ENCODE measurements at regions not wholly inside any gene's neighbourhood (a gene's known extent, or its start where the extent isn't known, plus 50 kb on each side); places are given as distances from the start of the nearest gene placed in this dataset.

DNA sequence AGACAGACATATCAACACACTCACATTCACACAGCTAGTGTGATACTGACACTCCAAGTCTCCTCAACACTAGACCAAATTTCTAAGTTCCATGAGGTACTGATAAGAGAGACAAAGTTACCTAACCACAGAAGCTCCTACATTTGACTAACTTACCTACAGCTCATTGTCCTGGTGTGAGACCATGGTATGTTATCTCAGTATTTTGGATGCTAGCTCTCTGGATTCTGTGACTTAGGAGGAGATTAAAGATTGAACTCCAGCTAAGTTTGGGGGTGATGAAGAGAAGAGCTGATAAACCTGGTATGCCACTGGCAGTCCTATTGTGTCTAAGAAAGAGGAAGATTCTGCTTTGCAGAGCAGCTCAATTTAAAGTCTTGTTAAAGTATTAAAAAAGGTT lies 144.0 kb upstream of the MYRIP start (continued):
- TF ChIP-seq POLR2A (IDR thresholded peaks at IDR 0.05; ENCODE audit: borderline replicate concordance, extremely low read depth, insufficient read depth, insufficient read length) = no peak
- TF ChIP-seq SIN3A (IDR thresholded peaks at IDR 0.05; ENCODE audit: low read depth) = no peak
- TF ChIP-seq EZH2 (IDR thresholded peaks at IDR 0.05) = no peak
- TF ChIP-seq JUND (IDR thresholded peaks at IDR 0.05) = no peak
- no peak for TF ChIP-seq FOSL1 (IDR thresholded peaks at IDR 0.05; ENCODE audit: low read depth)
- no peak for TF ChIP-seq ZNF274 (IDR thresholded peaks at IDR 0.05; ENCODE audit: low read depth, low read length)
- TF ChIP-seq CBX3 (IDR thresholded peaks at IDR 0.05; ENCODE audit: low read depth) = no peak
- no peak for TF ChIP-seq ELF1 (IDR thresholded peaks at IDR 0.05; ENCODE audit: borderline replicate concordance, low read depth)
- TF ChIP-seq YY1 (IDR thresholded peaks at IDR 0.05; ENCODE audit: extremely low read depth, insufficient replicate concordance, low read depth, low read length) = no peak

DNA sequence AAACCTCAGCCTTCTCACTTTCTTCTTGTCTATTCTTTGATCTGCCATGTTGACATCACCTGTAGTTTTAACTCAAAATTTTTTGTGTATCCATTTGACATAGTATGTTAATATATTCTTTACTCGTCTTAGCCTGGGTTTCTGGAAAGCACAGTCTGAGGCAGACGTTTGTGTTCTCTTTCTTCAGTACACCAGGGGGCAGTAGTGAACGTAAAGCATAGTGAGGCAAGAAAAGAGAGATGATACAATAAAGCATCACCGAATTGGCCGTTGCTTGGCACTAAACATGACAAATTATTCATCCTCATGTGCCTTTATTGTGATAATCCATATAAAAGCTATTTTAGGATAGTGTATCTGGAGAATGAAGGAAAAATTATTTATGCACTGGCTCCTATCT lies 141.0 kb upstream of the MYRIP start:
- Histone ChIP-seq H3K4me3 (replicated peaks in 1 of 2; ENCODE audit: low read depth in 1 of 2, low read length in 2 of 2) (no peak overlapping the region), H3K27ac (ENCODE audit: low read depth, low read length) (no peak overlapping the region), H4K20me1 (ENCODE audit: insufficient read depth) (no peaks in the 10 kb centered on the region), H3K9me2 (ENCODE audit: insufficient read depth) (no peaks in the 10 kb centered on the region), H3K79me2 (ENCODE audit: insufficient read depth, low read length) (no peaks in the 10 kb centered on the region), H3K36me3 (ENCODE audit: control insufficient read depth in 1 of 2, insufficient read depth in 2 of 2, low read length in 2 of 2) (no peaks in the 10 kb centered on the region), H2AFZ (ENCODE audit: low read depth, low read length, poor library complexity, severe bottlenecking) (no peak overlapping the region), H3K9me3 (ENCODE audit: control insufficient read depth in 1 of 2, insufficient read depth in 1 of 2, low read depth in 1 of 2, low read length in 2 of 2) (no peaks in the 10 kb centered on the region), H3K4me2 (ENCODE audit: low read length) (no peak overlapping the region), H3K9ac (ENCODE audit: low read length) (no peak overlapping the region), H3K4me1 (ENCODE audit: control insufficient read depth in 1 of 2, insufficient read depth in 2 of 2, low read length in 2 of 2) (no peaks in the 10 kb centered on the region), H3K27me3 (ENCODE audit: insufficient read depth, low read length) (peaks cover 19% of the 10 kb centered on the region; the same call in 1 of the 2 replicates)
- CTCF ChIA-PET = no interaction called here
- TF ChIP-seq SRF (IDR thresholded peaks at IDR 0.05; ENCODE audit: low read depth) (no peak), RAD21 (IDR thresholded peaks at IDR 0.05; ENCODE audit: low read depth) (peak; percentile 55)
- TF ChIP-seq, protein P1, sequence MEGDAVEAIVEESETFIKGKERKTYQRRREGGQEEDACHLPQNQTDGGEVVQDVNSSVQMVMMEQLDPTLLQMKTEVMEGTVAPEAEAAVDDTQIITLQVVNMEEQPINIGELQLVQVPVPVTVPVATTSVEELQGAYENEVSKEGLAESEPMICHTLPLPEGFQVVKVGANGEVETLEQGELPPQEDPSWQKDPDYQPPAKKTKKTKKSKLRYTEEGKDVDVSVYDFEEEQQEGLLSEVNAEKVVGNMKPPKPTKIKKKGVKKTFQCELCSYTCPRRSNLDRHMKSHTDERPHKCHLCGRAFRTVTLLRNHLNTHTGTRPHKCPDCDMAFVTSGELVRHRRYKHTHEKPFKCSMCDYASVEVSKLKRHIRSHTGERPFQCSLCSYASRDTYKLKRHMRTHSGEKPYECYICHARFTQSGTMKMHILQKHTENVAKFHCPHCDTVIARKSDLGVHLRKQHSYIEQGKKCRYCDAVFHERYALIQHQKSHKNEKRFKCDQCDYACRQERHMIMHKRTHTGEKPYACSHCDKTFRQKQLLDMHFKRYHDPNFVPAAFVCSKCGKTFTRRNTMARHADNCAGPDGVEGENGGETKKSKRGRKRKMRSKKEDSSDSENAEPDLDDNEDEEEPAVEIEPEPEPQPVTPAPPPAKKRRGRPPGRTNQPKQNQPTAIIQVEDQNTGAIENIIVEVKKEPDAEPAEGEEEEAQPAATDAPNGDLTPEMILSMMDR (IDR thresholded peaks at IDR 0.05 in 2 of 3, conservative IDR thresholded peaks at IDR 0.05 in 1 of 3; ENCODE audit: borderline replicate concordance in 1 of 3, insufficient read depth in 1 of 3, low read depth in 2 of 3, low read length in 2 of 3) = peak; percentile 44 to 80 (median 76); a peak in 5 of 6 replicates
- RAD21 ChIA-PET (ENCODE audit: low non-redundant PET in 1 of 2, low total read pairs in 2 of 2, uncharacterized antibody in 2 of 2, unreplicated experiment in 2 of 2) = no interaction called here
- ATAC-seq (peak; percentile 93), DNase-seq (ENCODE audit: low read depth, low spot score) (peak; percentile 47)
- BruUV-seq (replicated peaks) = no TSS peak
- POLR2A ChIA-PET = no interaction called here
- intact Hi-C loops (cut with micrococcal nuclease) = loop anchor here (1.0 to 2.0 kb wide), 3 partner anchors 322 to 649 kb away; no protein-coding TSS in a partner anchor

Data from HCT116 (cell line).